IMR-90 (cell line): ENCODE measurements at regions not wholly inside any gene's neighbourhood (a gene's known extent, or its start where the extent isn't known, plus 50 kb on each side); places are given as distances from the start of the nearest gene placed in this dataset.

ENCODE experiments used
- RAD21 ChIP-seq: IDR thresholded peaks from 2 replicates; pipeline ENCODE4 v1.6.1; 2012; ENCODE audit warnings: low read length, improper control_type of control experiment
- TF ChIP-seq, protein P1 (sequence below): conservative IDR thresholded peaks from 2 replicates; pipeline ENCODE4 v1.5.1; 2012; ENCODE audit warnings: mild to moderate bottlenecking, low read depth, low read length, improper control_type of control experiment

DNA sequence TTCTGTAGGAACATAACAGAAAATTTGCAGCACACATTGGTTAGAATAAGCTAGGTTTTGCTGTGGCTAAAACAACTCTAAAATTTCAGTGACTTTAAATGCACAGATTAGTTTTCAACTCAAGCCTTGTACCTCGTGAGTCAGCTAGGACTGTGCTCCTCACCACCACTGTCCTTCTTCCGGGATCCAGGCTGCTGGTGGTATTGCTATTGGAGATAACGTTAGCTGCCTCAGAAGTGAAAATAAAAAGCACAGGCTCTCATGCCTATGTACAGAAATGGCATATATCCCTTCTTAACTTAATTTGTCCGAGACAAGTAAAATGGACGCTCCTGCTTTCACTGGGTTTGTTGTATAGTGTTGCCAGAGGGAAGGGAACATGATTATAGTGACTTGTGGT is 931.1 kb upstream of the EYS start:
- TF ChIP-seq, protein P1, sequence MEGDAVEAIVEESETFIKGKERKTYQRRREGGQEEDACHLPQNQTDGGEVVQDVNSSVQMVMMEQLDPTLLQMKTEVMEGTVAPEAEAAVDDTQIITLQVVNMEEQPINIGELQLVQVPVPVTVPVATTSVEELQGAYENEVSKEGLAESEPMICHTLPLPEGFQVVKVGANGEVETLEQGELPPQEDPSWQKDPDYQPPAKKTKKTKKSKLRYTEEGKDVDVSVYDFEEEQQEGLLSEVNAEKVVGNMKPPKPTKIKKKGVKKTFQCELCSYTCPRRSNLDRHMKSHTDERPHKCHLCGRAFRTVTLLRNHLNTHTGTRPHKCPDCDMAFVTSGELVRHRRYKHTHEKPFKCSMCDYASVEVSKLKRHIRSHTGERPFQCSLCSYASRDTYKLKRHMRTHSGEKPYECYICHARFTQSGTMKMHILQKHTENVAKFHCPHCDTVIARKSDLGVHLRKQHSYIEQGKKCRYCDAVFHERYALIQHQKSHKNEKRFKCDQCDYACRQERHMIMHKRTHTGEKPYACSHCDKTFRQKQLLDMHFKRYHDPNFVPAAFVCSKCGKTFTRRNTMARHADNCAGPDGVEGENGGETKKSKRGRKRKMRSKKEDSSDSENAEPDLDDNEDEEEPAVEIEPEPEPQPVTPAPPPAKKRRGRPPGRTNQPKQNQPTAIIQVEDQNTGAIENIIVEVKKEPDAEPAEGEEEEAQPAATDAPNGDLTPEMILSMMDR: no peak
- no peak for TF ChIP-seq RAD21
